ENCODE measurements at regions not wholly inside any gene's neighbourhood (a gene's known extent, or its start where the extent isn't known, plus 50 kb on each side); places are given as distances from the start of the nearest gene placed in this dataset.

- TF ChIP-seq CTCF (IDR thresholded peaks at IDR 0.05; ENCODE audit: control extremely low read depth, extremely low read depth), result no peak
- Histone ChIP-seq H3K9me3 (ENCODE audit: control insufficient read depth in 4 of 4, insufficient read depth in 3 of 4, low read length in 3 of 4) (no peaks in the 10 kb centered on the region), H3K4me3 (no peak overlapping the region), H3K4me1 (ENCODE audit: control insufficient read depth in 5 of 5, insufficient read depth in 5 of 5, low read length in 5 of 5) (no peaks in the 10 kb centered on the region), H3K9ac (ENCODE audit: insufficient read depth in 1 of 2, low read length in 2 of 2) (no peak overlapping the region), H3K27me3 (ENCODE audit: control insufficient read depth in 3 of 3, insufficient read depth in 3 of 3, low read length in 2 of 3) (no peaks in the 10 kb centered on the region), H3K36me3 (ENCODE audit: control insufficient read depth in 4 of 4, insufficient read depth in 4 of 4, low read length in 4 of 4) (no peaks in the 10 kb centered on the region), H3K27ac (ENCODE audit: low read depth in 1 of 2, low read length in 1 of 2) (no peak overlapping the region)
- ATAC-seq (ENCODE audit: insufficient read depth, low FRiP score) (no peak), DNase-seq (no peak)
- 91 to 95% methylated on average over 3 of the region's 3 CpGs for WGBS, 2 donors
Observed at GRCh38 chr21:15281714-15282113, 216.9 kb upstream of the NRIP1 start.

- ATAC-seq (ENCODE audit: insufficient read depth, low FRiP score) (no peak), DNase-seq (no peak)
- Histone ChIP-seq H3K4me1 (ENCODE audit: control insufficient read depth in 5 of 5, insufficient read depth in 5 of 5, low read length in 5 of 5) (no peaks in the 10 kb centered on the region), H3K27ac (ENCODE audit: low read depth in 1 of 2, low read length in 1 of 2) (no peak overlapping the region), H3K27me3 (ENCODE audit: control insufficient read depth in 3 of 3, insufficient read depth in 3 of 3, low read length in 2 of 3) (no peaks in the 10 kb centered on the region), H3K9ac (ENCODE audit: insufficient read depth in 1 of 2, low read length in 2 of 2) (no peak overlapping the region), H3K4me3 (no peak overlapping the region), H3K9me3 (ENCODE audit: control insufficient read depth in 4 of 4, insufficient read depth in 3 of 4, low read length in 3 of 4) (no peaks in the 10 kb centered on the region), H3K36me3 (ENCODE audit: control insufficient read depth in 4 of 4, insufficient read depth in 4 of 4, low read length in 4 of 4) (no peaks in the 10 kb centered on the region)
- no peak for TF ChIP-seq CTCF (IDR thresholded peaks at IDR 0.05; ENCODE audit: control extremely low read depth, extremely low read depth)
- 81 to 88% methylated on average over 1 of the region's 1 CpG for WGBS, 2 donors
Observed at GRCh38 chr21:15282665-15283064, 217.9 kb upstream of the NRIP1 start.

- Histone ChIP-seq H3K27me3 (ENCODE audit: control insufficient read depth in 3 of 3, insufficient read depth in 3 of 3, low read length in 2 of 3) (no peaks in the 10 kb centered on the region), H3K27ac (ENCODE audit: low read depth in 1 of 2, low read length in 1 of 2) (no peak overlapping the region), H3K9ac (ENCODE audit: insufficient read depth in 1 of 2, low read length in 2 of 2) (no peak overlapping the region), H3K4me1 (ENCODE audit: control insufficient read depth in 5 of 5, insufficient read depth in 5 of 5, low read length in 5 of 5) (no peaks in the 10 kb centered on the region), H3K4me3 (no peak overlapping the region), H3K9me3 (ENCODE audit: control insufficient read depth in 4 of 4, insufficient read depth in 3 of 4, low read length in 3 of 4) (no peaks in the 10 kb centered on the region), H3K36me3 (ENCODE audit: control insufficient read depth in 4 of 4, insufficient read depth in 4 of 4, low read length in 4 of 4) (no peaks in the 10 kb centered on the region)
- no peak for DNase-seq
- no peak for TF ChIP-seq CTCF (IDR thresholded peaks at IDR 0.05; ENCODE audit: control extremely low read depth, extremely low read depth)
- no peak for ATAC-seq (ENCODE audit: insufficient read depth, low FRiP score)
Observed at GRCh38 chr21:15283138-15283537, 218.3 kb upstream of the NRIP1 start.

GRCh38 chr21:15283789-15284188 lies 219.0 kb upstream of the NRIP1 start:
- no peak overlapping the region for H3K4me3 ChIP-seq

More at GRCh38 chr21:15283789-15284188, 219.0 kb upstream of the NRIP1 start:
- Histone ChIP-seq H3K36me3 (ENCODE audit: control insufficient read depth in 4 of 4, insufficient read depth in 4 of 4, low read length in 4 of 4) (no peaks in the 10 kb centered on the region), H3K9ac (ENCODE audit: insufficient read depth in 1 of 2, low read length in 2 of 2) (no peak overlapping the region), H3K9me3 (ENCODE audit: control insufficient read depth in 4 of 4, insufficient read depth in 3 of 4, low read length in 3 of 4) (no peaks in the 10 kb centered on the region), H3K27ac (ENCODE audit: low read depth in 1 of 2, low read length in 1 of 2) (no peak overlapping the region), H3K4me1 (ENCODE audit: control insufficient read depth in 5 of 5, insufficient read depth in 5 of 5, low read length in 5 of 5) (no peaks in the 10 kb centered on the region), H3K27me3 (ENCODE audit: control insufficient read depth in 3 of 3, insufficient read depth in 3 of 3, low read length in 2 of 3) (no peaks in the 10 kb centered on the region)
- ATAC-seq (ENCODE audit: insufficient read depth, low FRiP score) (no peak), DNase-seq (no peak)
- WGBS, 2 donors, result 65 to 81% methylated on average over 2 of the region's 2 CpGs
- no peak for TF ChIP-seq CTCF (IDR thresholded peaks at IDR 0.05; ENCODE audit: control extremely low read depth, extremely low read depth)

Measured in lung (tissue), 11 donors.